HT1080 (cell line): ENCODE measurements at regions not wholly inside any gene's neighbourhood (a gene's known extent, or its start where the extent isn't known, plus 50 kb on each side); places are given as distances from the start of the nearest gene placed in this dataset.
"Not testable (repeated sequence)": the region's sequence is repeated elsewhere in the genome, so short reads cannot be mapped to it uniquely, and the experiment has no call there.

Experiments
- DNase-seq: peaks from one replicate; pipeline ENCODE4 v3.0.0-alpha.2; 2015; ENCODE audit warnings: low read depth

DNA sequence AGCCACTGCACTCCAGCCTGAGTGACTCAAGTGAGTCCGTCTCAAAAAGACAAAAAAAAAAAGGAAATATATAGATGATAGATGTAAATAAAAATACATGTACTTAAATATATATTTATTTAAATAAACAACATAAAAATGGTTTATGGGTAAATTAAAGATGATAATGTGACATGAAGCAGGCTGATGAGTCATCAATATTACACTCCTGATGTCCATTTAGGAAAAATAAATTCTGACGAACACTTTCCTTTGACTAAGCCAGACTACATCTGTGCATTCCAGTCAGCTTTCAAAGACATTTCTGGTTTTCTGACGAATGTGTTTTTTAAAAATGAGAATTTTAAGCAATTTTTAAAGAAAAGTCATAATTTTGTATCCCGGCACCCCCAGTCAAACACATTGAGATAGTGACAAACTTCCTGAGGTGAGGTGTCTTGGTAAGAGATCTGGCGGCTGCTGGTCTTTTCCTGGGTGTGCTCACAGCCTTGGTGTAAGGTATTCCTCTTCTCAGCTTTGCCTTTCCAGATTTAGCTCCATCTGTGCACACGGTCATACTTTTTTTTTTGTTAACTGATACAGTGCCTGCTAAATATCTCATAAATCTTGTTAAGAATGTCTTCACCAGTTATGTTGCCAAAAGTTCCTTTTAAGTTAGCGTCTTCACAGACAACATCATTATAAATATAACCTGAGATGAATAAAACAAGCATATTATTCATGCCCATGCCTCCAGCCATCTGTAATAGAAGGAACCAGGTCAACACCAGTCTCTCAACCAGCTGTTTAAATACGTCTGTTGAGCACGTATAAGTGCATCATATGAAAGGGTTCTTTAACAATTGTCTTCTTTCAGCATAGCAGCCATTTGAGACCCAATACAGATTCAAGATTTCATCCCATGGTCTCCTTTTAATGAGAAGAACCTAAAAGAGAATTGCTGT is 214.5 kb upstream of the PLD5 start:
- peak; percentile 10 for DNase-seq

- DNase-seq = no peak
Measured at GRCh38 chr1:242736611-242737010, 212.1 kb upstream of the PLD5 start.

- no peak for DNase-seq
Measured at GRCh38 chr1:242735323-242735722, 210.8 kb upstream of the PLD5 start.

DNA sequence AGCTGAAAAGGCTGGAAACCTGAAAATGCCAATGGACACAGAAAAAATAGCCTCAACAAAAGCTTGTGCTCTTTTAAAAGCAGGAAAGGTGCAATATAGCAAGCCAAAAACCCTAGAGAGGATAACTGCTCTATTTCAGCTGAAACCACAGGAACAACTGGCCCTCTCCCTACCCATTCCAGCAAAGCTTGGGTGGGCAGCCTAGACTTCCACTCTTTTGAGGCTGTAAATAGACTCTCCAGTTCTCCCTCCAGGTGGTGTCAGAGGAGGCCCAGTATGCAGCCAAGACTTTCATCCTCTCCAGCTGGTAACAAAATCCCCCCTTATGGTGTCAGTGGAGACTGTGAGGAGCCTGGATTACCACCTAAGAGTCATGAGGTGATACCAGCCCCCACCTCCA is 206.9 kb upstream of the PLD5 start:
- DNase-seq = no peak

DNA sequence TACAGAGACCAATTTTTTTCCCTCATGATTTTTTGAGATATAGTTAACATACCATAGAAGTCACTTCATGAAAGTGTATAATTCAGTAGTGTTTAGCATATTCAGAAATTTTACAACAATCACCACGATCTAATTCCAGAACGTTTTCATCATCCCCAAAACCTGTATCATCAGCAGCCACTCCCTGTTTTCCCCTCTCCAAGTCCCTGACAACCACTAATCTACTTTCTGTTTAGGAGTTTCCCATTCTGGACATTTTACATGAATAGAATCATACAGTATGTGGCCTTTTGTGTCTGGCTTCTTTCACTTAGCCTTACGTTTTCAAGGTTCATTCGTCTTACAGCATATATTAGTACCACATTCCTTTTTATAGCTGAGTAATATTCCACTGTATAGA is 204.2 kb upstream of the PLD5 start:
- no peak for DNase-seq

DNA sequence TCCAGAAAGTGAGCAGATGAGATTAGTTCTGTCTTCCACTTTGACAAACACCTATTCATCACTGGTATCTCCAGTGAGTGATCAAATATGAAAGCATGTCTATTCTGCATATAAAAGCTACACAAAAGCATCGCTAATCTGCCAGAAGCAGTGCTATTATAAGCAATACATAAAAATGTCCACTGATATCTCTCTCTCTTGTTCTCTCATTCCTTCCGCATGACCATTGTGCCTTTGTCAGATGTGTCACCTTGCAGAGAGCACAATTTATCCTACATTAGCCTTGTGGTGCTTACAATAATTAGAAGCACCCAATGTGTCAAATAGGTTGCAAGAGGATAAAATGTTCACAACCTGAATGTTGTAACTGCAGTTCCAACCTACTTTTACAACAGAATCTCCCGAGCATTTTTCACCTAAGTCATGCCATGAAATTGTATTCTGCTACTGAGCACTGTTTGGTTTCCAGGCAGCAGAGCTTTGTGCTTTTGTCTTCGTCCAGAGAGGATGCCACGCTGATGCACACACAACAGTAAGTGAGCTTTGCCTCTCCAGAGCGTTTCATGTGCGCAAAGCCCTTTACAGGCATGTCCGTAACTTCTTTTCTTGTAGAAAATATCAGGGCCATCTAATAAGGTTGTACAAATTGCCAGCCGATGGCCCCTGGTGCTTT is 198.7 kb upstream of the PLD5 start:
- no peak for DNase-seq

GRCh38 chr1:242718967-242719366 is 194.5 kb upstream of the PLD5 start:
- no peak for DNase-seq

DNA sequence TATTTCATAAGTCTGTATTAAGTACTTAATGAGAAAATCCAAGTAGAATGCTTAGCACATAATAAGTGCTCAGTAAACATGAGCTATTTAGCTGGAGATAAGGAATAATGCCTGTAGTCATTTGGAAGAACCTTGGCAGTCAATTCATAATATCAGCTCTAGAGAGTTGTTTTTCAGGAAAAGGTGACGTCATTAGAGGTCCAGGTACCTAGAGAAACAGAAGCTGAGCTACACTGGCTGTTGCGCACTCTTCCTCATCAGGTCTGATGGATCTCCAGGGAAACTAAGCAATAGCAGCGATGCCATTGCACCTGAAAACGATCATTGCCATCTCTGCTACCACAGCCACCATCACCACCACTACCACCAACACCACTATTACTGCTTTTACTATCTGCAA is 187.8 kb upstream of the PLD5 start:
- DNase-seq = no peak

DNA sequence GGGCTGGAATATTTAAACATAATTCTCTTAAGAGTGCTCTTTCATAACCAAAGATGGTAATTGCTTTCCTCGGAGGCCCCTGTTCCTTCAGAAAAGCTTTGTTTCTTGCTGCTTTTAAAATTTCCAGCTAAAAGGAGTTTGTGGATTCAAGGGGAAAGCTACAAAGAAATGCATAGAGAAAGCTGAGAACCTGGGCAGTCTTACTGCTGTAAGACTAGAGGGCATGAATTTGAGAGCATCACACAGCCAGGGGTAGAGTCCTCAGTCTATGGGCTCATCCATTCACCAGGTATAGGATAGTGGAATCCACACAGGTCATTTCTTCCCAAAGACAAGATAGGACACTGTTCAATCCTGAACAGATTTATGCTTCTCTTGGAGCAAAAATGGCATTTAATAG is 186.3 kb upstream of the PLD5 start:
- no peak for DNase-seq

DNA sequence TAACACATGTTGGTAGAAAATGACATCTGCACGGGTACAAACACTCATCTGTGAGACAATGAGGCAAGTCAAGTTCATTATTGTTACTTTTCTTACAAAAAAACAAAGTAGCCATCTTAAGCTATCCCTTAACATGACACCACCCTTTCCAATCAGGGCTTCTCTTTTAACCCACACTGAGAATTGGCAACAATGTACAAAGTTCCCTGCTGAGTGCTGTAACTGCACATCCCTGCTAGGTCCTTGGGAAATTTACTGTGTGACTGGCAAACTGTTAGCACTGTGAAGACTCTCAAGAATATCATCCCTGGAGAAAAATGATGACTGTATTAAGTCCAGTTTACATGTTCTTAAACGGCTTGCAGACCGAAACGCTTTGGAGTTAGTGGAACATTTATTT is 185.8 kb upstream of the PLD5 start:
- DNase-seq = no peak

DNA sequence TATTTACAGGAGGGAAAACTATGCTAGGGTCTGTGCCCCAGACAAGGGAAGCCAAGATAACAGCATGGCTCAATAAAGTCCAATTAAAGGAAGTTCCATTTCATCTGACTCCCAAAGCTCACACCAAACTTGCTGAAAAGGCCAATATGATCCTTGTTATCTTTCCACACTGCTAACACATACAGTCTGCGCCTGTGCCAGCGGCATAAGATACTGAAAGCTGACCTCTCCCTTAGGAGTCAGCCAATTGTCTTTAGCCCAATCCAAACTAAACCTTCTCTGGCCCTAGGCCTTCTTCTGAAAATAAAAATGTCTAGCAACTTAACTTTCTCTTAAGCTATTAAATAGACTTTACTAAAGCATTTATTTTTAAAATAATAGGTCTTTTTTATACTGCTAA is 179.0 kb upstream of the PLD5 start:
- DNase-seq = no peak

DNA sequence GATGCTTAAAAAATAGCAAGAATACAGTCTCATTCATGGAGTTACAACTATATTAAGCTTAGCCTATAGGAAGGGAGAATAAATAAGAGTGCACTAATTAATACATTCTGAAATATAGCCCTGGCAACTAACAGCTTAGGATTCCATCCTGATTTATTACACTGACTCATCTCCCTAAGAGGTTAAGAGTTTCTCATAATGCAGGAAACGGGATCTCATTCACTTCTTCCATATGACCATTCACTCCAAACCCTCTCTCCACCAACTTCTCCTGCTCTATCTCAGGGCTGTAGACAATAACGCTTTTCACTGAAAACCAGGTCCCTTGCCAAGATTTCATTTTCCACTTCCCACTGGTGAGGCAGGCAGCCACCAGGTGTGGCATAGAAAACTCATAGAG is 168.5 kb upstream of the PLD5 start:
- peak; percentile 87 for DNase-seq

GRCh38 chr1:242691610-242691945 is 167.1 kb upstream of the PLD5 start:
- DNase-seq = no peak

- no peak for DNase-seq
Measured at GRCh38 chr1:242690849-242691609, 166.5 kb upstream of the PLD5 start.

DNA sequence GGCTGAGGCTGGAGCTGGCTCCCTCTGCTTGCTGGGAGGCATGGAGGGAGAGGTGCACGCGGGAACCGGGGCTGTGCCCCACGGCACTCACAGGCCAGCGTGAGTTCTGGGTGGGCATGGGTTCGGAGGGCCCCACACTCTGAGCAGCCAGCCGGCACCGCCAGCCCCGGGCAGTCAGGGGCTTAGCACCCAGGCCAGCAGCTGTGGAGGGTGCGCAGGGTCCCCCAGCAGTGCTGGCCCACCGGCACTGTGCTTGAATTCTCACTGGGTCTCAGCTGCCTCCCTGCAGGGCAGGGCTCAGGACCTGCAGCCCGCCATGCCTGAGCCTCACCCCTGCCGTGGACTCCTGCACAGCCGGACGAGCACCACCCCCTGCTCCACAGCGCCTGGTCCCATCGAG is 164.9 kb upstream of the PLD5 start:
- no peak for DNase-seq

- DNase-seq = no peak
Measured at GRCh38 chr1:242674951-242675645, 150.6 kb upstream of the PLD5 start.

DNA sequence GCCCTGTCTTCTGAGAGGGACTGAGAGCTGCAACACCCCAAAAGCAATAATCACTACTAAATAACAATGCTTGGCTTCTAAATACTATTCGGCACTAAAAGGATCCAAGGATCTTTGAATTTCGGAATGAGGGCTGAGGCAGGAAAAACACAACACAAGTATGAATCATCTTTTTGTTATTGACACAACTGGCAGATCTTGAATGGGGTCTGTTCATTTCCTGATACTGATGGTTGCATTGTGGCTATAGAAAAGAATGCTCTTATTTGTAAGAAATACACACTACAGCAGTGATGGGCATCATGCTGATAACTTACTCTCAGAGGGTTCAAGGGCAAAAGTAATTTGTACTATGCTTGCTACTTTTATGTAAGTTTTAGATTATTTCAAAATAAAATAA is 149.2 kb upstream of the PLD5 start:
- DNase-seq = no peak

GRCh38 chr1:242673165-242673564 is 148.7 kb upstream of the PLD5 start:
- DNase-seq = not testable (repeated sequence)

- no peak for DNase-seq
Measured at GRCh38 chr1:242670019-242670418, 145.5 kb upstream of the PLD5 start.

- no peak for DNase-seq
Measured at GRCh38 chr1:242662886-242663285, 138.4 kb upstream of the PLD5 start.

- not testable (repeated sequence) for DNase-seq
Measured at GRCh38 chr1:242653772-242654171, 129.3 kb upstream of the PLD5 start.

- peak; percentile 38 for DNase-seq
Measured at GRCh38 chr1:242651817-242652216, 127.3 kb upstream of the PLD5 start.
